ENCODE measurements at regions not wholly inside any gene's neighbourhood (a gene's known extent, or its start where the extent isn't known, plus 50 kb on each side); places are given as distances from the start of the nearest gene placed in this dataset.

- H3K9me3 ChIP-seq (ENCODE audit: control insufficient read depth, insufficient read depth, low read depth, low read length) = no peaks in the 10 kb centered on the region
- no peaks in the 10 kb centered on the region for H3K4me1 ChIP-seq (ENCODE audit: control insufficient read depth, extremely low read depth, insufficient read depth, low read length)
- no peaks in the 10 kb centered on the region for H3K27me3 ChIP-seq (ENCODE audit: control insufficient read depth, insufficient read depth, low read length)
- no peak overlapping the region for H3K4me2 ChIP-seq (ENCODE audit: extremely low read depth, insufficient read depth, low read length)
- H3K79me2 ChIP-seq (ENCODE audit: control insufficient read depth, insufficient read depth, low read length) = no peaks in the 10 kb centered on the region
- no peaks in the 10 kb centered on the region for H3K36me3 ChIP-seq (ENCODE audit: control insufficient read depth, insufficient read depth, low read length)
- no peak overlapping the region for H3K9ac ChIP-seq (ENCODE audit: insufficient read depth, low read length)
- TF ChIP-seq EZH2 (IDR thresholded peaks at IDR 0.05; ENCODE audit: low read length, missing control alignments) = no peak
- TF ChIP-seq CTCF (conservative IDR thresholded peaks at IDR 0.05 in 1 of 2, IDR thresholded peaks at IDR 0.05 in 1 of 2; ENCODE audit: low read depth in 1 of 2, low read length in 2 of 2) = no peak
- no peaks in the 10 kb centered on the region for H4K20me1 ChIP-seq (ENCODE audit: control insufficient read depth, extremely low read depth, insufficient read depth, low read length)
- H3K27ac ChIP-seq (ENCODE audit: insufficient read depth, low read length) = no peak overlapping the region
- DNase-seq (ENCODE audit: low read depth in 2 of 2) = peak; percentile 8 to 56
- no peak overlapping the region for H3K4me3 ChIP-seq (replicated peaks in 1 of 4; ENCODE audit: control extremely low read depth in 1 of 4, insufficient read depth in 1 of 4, low read depth in 3 of 4, low read length in 4 of 4)
- no peak overlapping the region for H2AFZ ChIP-seq (ENCODE audit: low read length)
Measured at GRCh38 chr4:124337874-124338273, 374.7 kb downstream of the ANKRD50 start.

DNA sequence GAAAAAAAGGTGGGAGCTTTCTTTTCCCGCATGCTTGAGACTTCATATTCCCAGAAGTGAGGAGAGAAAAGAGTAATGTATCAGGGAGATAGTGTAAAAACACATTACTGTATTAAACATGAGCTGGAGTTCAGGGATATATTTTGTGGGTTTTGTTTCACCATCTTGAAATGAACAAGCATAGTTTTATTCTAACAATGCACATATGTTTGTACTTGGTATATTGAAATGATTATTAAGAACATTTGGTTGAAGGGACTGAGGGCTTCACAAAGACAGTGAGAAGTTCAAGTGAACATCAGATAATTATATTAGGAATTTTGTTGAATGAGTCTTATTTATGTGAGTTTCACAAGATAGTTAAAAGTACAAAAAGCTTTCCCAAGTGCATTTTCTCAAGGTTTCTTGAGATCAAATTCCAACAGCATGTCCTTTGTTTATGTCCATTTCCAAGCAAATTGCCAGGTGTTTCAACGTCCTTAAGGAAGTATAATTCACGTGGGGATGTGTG lies 368.8 kb downstream of the ANKRD50 start:
- TF ChIP-seq EZH2 (IDR thresholded peaks at IDR 0.05; ENCODE audit: low read length, missing control alignments) (no peak), CTCF (conservative IDR thresholded peaks at IDR 0.05 in 1 of 2, IDR thresholded peaks at IDR 0.05 in 1 of 2; ENCODE audit: low read depth in 1 of 2, low read length in 2 of 2) (no peak)
- H3K4me3 ChIP-seq (replicated peaks in 1 of 4; ENCODE audit: control extremely low read depth in 1 of 4, insufficient read depth in 1 of 4, low read depth in 3 of 4, low read length in 4 of 4) = no peak overlapping the region
- H3K27me3 ChIP-seq (ENCODE audit: control insufficient read depth, insufficient read depth, low read length) = no peaks in the 10 kb centered on the region

DNA sequence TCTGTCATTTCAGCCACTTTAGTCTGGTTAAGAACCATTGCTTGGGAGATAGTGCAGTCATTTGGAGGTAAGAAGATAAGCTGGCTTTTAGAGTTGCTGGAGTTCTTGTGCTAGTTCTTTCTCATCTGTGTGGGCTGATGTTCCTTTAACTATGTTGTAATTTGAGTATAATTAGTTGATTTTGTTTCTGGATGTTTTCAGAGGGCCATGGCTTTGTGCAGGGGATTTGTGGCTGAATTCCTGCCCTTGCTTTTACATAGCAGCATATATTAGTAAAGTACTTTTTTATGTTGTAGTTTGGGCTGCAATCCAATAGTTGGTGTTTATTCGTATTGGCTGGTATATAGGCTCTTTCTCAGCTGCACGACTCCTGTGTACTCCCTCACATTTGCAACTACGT lies 339.6 kb downstream of the ANKRD50 start:
- Histone ChIP-seq H3K4me2 (ENCODE audit: extremely low read depth, insufficient read depth, low read length) (no peak overlapping the region), H3K36me3 (ENCODE audit: control insufficient read depth, insufficient read depth, low read length) (no peaks in the 10 kb centered on the region), H3K9ac (ENCODE audit: insufficient read depth, low read length) (no peak overlapping the region), H2AFZ (ENCODE audit: low read length) (no peak overlapping the region), H3K79me2 (ENCODE audit: control insufficient read depth, insufficient read depth, low read length) (no peaks in the 10 kb centered on the region), H3K27ac (ENCODE audit: insufficient read depth, low read length) (no peak overlapping the region), H3K4me1 (ENCODE audit: control insufficient read depth, extremely low read depth, insufficient read depth, low read length) (no peaks in the 10 kb centered on the region), H4K20me1 (ENCODE audit: control insufficient read depth, extremely low read depth, insufficient read depth, low read length) (no peaks in the 10 kb centered on the region), H3K9me3 (ENCODE audit: control insufficient read depth, insufficient read depth, low read depth, low read length) (no peaks in the 10 kb centered on the region), H3K27me3 (ENCODE audit: control insufficient read depth, insufficient read depth, low read length) (no peaks in the 10 kb centered on the region), H3K4me3 (replicated peaks in 1 of 4; ENCODE audit: control extremely low read depth in 1 of 4, insufficient read depth in 1 of 4, low read depth in 3 of 4, low read length in 4 of 4) (no peak overlapping the region)
- no peak for TF ChIP-seq CTCF (conservative IDR thresholded peaks at IDR 0.05 in 1 of 2, IDR thresholded peaks at IDR 0.05 in 1 of 2; ENCODE audit: low read depth in 1 of 2, low read length in 2 of 2)
- TF ChIP-seq EZH2 (IDR thresholded peaks at IDR 0.05; ENCODE audit: low read length, missing control alignments) = no peak
- peak in 1 of 2 donors; percentile 2 for DNase-seq (ENCODE audit: low read depth in 2 of 2)

More for the DNA sequence above, 368.8 kb downstream of the ANKRD50 start:
- Histone ChIP-seq H3K9me3 (ENCODE audit: control insufficient read depth, insufficient read depth, low read depth, low read length) (no peaks in the 10 kb centered on the region), H2AFZ (ENCODE audit: low read length) (no peak overlapping the region), H4K20me1 (ENCODE audit: control insufficient read depth, extremely low read depth, insufficient read depth, low read length) (no peaks in the 10 kb centered on the region), H3K79me2 (ENCODE audit: control insufficient read depth, insufficient read depth, low read length) (no peaks in the 10 kb centered on the region), H3K9ac (ENCODE audit: insufficient read depth, low read length) (no peak overlapping the region), H3K27ac (ENCODE audit: insufficient read depth, low read length) (no peak overlapping the region), H3K4me2 (ENCODE audit: extremely low read depth, insufficient read depth, low read length) (no peak overlapping the region), H3K4me1 (ENCODE audit: control insufficient read depth, extremely low read depth, insufficient read depth, low read length) (no peaks in the 10 kb centered on the region), H3K36me3 (ENCODE audit: control insufficient read depth, insufficient read depth, low read length) (no peaks in the 10 kb centered on the region)
- no peak for DNase-seq (ENCODE audit: low read depth in 2 of 2)

Measured in fibroblast of lung (primary cell).